Ovary (tissue), 3 donors: ENCODE measurements at regions not wholly inside any gene's neighbourhood (a gene's known extent, or its start where the extent isn't known, plus 50 kb on each side); places are given as distances from the start of the nearest gene placed in this dataset.

Source experiments
- EP300 ChIP-seq: sonication (generic); formaldehyde crosslinking; IDR thresholded peaks from one replicate; pipeline ENCODE4 v1.6.1; 2017; ENCODE audit warnings: antibody characterized with exemption
- TF ChIP-seq, protein P1 (sequence below), 3 donors: fragments of 450-650 bp in 2 of 3; fragments of 200-600 bp in 1 of 3; IDR thresholded peaks; one replicate each; pipeline versions ENCODE4 v1.5.1 to v1.8.0; 2016 to 2022; ENCODE audit warnings: antibody characterized with exemption in 3 of 3, mild to moderate bottlenecking in 1 of 3
- donor health status: DM: no; HTN: no; CAD: no.

DNA sequence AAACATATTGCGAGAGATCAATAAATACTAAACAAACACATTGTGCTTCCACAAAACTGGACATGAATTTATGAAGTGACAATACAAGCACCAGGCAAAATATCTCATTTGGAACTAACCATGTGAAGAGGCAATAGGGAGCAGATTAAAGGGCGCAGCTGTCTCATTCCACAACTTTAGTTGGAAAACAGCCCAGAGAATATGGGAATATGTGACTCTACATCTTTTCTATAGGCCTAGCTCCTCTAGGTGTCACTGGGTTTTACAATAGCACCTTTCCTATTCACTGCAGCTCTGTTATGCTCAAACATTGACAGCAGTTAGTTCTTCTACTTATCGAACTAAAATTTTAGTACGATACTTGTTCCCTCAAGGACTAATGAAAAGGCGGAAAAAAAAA lies 866.3 kb upstream of the GBE1 start:
- TF ChIP-seq EP300, result no peak
- TF ChIP-seq, protein P1, sequence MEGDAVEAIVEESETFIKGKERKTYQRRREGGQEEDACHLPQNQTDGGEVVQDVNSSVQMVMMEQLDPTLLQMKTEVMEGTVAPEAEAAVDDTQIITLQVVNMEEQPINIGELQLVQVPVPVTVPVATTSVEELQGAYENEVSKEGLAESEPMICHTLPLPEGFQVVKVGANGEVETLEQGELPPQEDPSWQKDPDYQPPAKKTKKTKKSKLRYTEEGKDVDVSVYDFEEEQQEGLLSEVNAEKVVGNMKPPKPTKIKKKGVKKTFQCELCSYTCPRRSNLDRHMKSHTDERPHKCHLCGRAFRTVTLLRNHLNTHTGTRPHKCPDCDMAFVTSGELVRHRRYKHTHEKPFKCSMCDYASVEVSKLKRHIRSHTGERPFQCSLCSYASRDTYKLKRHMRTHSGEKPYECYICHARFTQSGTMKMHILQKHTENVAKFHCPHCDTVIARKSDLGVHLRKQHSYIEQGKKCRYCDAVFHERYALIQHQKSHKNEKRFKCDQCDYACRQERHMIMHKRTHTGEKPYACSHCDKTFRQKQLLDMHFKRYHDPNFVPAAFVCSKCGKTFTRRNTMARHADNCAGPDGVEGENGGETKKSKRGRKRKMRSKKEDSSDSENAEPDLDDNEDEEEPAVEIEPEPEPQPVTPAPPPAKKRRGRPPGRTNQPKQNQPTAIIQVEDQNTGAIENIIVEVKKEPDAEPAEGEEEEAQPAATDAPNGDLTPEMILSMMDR (IDR thresholded peaks at IDR 0.05), result no peak
